ENCODE measurements at regions not wholly inside any gene's neighbourhood (a gene's known extent, or its start where the extent isn't known, plus 50 kb on each side); places are given as distances from the start of the nearest gene placed in this dataset.

DNA sequence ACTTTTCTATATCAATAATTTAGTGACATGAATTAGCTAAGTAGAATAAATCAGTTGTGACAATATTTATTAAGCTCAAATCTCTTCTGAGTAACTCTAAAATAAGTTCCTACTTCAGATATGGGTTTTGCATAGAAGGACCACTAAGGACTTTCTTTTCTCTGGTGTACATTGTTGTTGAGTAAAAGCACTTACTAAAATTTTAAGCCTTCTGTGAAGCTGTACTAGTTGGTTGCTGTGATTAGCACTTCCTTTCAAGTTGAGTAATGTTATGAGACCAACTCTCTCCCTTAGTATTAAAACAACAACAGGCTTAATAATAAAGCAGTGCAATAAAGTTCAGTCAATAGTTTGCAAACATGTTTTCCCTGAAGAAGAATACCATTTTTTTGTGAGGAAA lies 667.4 kb upstream of the NDST4 start:
- no peak for DNase-seq (ENCODE audit: low read depth in 2 of 2)
- TF ChIP-seq, protein P1, sequence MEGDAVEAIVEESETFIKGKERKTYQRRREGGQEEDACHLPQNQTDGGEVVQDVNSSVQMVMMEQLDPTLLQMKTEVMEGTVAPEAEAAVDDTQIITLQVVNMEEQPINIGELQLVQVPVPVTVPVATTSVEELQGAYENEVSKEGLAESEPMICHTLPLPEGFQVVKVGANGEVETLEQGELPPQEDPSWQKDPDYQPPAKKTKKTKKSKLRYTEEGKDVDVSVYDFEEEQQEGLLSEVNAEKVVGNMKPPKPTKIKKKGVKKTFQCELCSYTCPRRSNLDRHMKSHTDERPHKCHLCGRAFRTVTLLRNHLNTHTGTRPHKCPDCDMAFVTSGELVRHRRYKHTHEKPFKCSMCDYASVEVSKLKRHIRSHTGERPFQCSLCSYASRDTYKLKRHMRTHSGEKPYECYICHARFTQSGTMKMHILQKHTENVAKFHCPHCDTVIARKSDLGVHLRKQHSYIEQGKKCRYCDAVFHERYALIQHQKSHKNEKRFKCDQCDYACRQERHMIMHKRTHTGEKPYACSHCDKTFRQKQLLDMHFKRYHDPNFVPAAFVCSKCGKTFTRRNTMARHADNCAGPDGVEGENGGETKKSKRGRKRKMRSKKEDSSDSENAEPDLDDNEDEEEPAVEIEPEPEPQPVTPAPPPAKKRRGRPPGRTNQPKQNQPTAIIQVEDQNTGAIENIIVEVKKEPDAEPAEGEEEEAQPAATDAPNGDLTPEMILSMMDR (IDR thresholded peaks at IDR 0.05; ENCODE audit: low read depth, low read length), result no peak
- no peak overlapping the region for H3K4me3 ChIP-seq (replicated peaks in 1 of 2; ENCODE audit: low read depth in 2 of 2, low read length in 2 of 2)

DNA sequence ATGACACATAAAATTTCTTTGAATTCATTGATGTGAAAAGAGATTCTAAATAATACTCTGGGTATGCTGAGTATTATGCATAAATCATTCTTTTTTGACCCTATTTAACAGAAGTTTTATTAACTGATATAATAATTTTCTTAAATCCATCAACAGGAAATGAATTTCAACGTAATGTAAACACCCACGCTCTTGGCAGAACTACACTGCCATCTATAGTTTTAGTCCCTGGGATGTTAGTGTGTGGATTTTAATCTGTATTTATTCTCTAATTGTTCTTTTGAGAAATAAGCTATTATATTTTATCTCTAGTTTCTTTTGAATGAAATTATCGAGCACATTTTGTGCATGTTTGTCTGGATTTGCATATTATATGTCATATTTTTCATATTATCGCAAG lies 666.8 kb upstream of the NDST4 start:
- TF ChIP-seq, protein P1 (IDR thresholded peaks at IDR 0.05; ENCODE audit: low read depth, low read length), result no peak
- DNase-seq (ENCODE audit: low read depth in 2 of 2), result no peak
- no peak overlapping the region for H3K4me3 ChIP-seq (replicated peaks in 1 of 2; ENCODE audit: low read depth in 2 of 2, low read length in 2 of 2)

DNA sequence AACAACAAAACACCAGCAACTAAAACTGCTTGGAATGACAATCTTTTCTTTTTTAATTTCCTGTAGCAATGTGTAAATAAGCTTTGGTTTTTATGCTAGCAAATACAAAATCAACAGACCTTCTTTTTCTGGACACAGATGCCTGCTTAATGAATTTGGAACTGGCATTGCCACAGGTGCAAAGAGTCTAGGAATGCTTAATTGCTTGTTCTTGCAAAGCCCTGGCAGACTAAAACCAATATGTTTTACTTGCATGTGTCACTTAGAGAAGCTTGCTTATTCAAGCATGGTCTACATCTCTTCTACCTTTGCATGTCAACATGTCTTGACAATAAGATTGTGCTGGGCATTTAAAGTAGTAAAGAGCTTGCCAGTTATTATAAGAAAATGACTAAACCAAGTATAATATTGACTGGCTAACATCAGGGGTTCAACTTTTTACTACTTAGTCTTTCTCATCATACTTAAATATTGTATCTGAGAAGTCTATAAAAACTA lies 656.7 kb upstream of the NDST4 start:
- no peak overlapping the region for H3K4me3 ChIP-seq (replicated peaks in 1 of 2; ENCODE audit: low read depth in 2 of 2, low read length in 2 of 2)
- TF ChIP-seq, protein P1 (IDR thresholded peaks at IDR 0.05; ENCODE audit: low read depth, low read length), result no peak
- DNase-seq (ENCODE audit: low read depth in 2 of 2), result no peak

DNA sequence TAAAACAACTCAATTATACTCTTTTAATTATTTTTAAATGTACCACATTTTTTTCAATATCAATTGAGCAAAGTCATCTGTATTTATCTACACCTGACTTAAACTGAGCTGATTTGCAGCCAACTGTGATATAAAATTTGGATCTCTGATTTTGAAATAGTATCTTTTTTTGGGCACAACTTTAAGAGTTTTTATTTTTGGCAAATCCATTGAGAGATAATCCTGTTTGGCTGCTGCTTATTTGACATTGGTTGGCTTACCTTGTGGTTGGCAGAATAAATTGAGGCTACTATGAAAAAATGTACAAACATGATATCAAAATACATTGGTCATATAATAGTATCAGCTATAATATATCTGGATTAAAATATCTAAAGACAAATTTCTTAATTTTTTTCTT lies 656.0 kb upstream of the NDST4 start:
- TF ChIP-seq, protein P1 (IDR thresholded peaks at IDR 0.05; ENCODE audit: low read depth, low read length), result no peak
- no peak for DNase-seq (ENCODE audit: low read depth in 2 of 2)
- H3K4me3 ChIP-seq (replicated peaks in 1 of 2; ENCODE audit: low read depth in 2 of 2, low read length in 2 of 2), result no peak overlapping the region

DNA sequence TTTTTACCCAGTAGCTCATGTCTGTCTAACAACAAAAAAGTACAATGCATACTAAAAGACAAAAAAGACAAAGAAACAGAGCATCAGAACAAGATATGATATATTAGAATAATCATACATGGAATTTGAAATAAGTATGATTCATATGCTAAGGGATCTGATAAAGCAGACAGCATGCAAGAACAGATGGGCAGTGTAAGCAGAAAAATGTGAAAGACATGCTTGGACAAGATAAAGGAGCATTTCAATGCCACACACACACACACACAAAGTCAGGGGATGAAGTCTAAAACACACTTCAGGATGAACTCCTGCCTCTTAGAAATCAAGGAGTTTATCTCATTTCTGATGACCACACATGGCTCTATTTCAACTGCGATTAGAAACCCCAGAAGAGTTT lies 649.6 kb upstream of the NDST4 start:
- no peak for DNase-seq (ENCODE audit: low read depth in 2 of 2)
- H3K4me3 ChIP-seq (replicated peaks in 1 of 2; ENCODE audit: low read depth in 2 of 2, low read length in 2 of 2), result no peak overlapping the region
- TF ChIP-seq, protein P1 (IDR thresholded peaks at IDR 0.05; ENCODE audit: low read depth, low read length), result no peak

DNA sequence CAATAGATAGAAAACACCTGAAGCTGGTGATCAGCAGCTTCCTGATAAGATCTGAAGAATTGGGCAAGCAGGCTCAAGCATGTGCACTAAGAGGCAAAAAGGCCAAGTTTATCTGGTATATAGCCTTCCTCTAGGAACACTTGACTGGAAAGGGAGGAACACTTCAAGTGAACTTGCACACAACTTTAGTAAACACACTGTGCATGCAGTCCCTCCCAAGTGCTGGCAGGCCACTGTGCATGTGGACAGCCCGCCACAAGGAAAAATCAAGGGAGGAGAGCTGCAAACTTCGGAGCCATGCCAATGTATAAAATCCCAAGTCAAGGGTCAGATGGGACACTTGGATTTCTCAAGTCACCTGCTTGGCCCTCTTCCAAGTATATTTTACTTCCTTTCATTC lies 645.8 kb upstream of the NDST4 start:
- no peak for DNase-seq (ENCODE audit: low read depth in 2 of 2)
- TF ChIP-seq, protein P1 (IDR thresholded peaks at IDR 0.05; ENCODE audit: low read depth, low read length), result no peak

DNA sequence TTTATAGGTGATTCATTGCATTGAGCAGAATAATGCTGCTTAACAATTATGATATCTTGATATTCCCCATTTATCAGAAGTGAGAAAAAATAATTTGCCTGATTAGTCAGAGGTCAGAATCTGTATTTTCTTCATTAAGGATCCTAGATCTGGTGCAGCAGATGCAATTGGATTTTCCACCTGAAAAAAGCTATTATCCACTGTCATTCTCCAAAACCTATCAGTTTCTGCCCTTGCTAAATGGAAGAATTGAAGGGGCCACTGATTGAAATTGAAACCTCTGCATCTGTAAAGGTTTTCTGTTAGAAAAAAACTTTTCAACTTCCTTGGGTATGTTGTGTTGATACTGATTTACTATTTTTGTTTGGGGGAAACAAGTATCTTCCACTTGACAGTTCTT lies 636.0 kb upstream of the NDST4 start:
- TF ChIP-seq, protein P1 (IDR thresholded peaks at IDR 0.05; ENCODE audit: low read depth, low read length), result no peak
- DNase-seq (ENCODE audit: low read depth in 2 of 2), result no peak
- H3K4me3 ChIP-seq (replicated peaks in 1 of 2; ENCODE audit: low read depth in 2 of 2, low read length in 2 of 2), result no peak overlapping the region

More for the DNA sequence above, 645.8 kb upstream of the NDST4 start:
- H3K4me3 ChIP-seq (replicated peaks in 1 of 2; ENCODE audit: low read depth in 2 of 2, low read length in 2 of 2), result no peak overlapping the region
